Endodermal cell (in vitro differentiated cells): ENCODE measurements at regions not wholly inside any gene's neighbourhood (a gene's known extent, or its start where the extent isn't known, plus 50 kb on each side); places are given as distances from the start of the nearest gene placed in this dataset.
A peak's percentile ranks its signal among the peaks of the same experiment; 100 is the strongest.

Source experiments
- DNase-seq: peaks from one replicate; pipeline ENCODE4 v3.0.0-alpha.2; 2017
- H3K27ac ChIP-seq: 2 replicates; pipeline ENCODE4 v1.5.1; 2013; ENCODE audit warnings: mild to moderate bottlenecking, low read depth, low read length, moderate library complexity
- H3K27me3 ChIP-seq: 2 replicates; pipeline ENCODE4 v1.6.1; 2013; ENCODE audit warnings: mild to moderate bottlenecking, low read length, moderate library complexity; ENCODE audit not compliant: insufficient read depth, control insufficient read depth, poor library complexity, severe bottlenecking
- H3K36me3 ChIP-seq: 2 replicates; pipeline ENCODE4 v1.7.0; 2013; ENCODE audit warnings: mild to moderate bottlenecking, low read length, moderate library complexity; ENCODE audit not compliant: control insufficient read depth, insufficient read depth
- H3K4me1 ChIP-seq: one replicate; pipeline ENCODE4 v1.7.0; 2013; ENCODE audit warnings: low read length; ENCODE audit not compliant: control insufficient read depth, insufficient read depth
- H3K4me3 ChIP-seq: 2 replicates; pipeline ENCODE4 v1.5.1; 2013; ENCODE audit warnings: mild to moderate bottlenecking, low read length, moderate library complexity
- H3K9ac ChIP-seq: 2 replicates; pipeline ENCODE4 v1.6.1; 2013; ENCODE audit warnings: mild to moderate bottlenecking, low read length, moderate library complexity; ENCODE audit not compliant: poor library complexity, severe bottlenecking; ENCODE audit errors: extremely low read depth
- H3K9me3 ChIP-seq: 2 replicates; pipeline ENCODE4 v1.6.1; 2013; ENCODE audit warnings: mild to moderate bottlenecking, low read length, moderate library complexity; ENCODE audit not compliant: control insufficient read depth
- H3K27ac Mint-ChIP-seq: 2 replicates; pipeline ENCODE4 v1.8.0; 2020; ENCODE audit warnings: mixed read lengths
- H3K27me3 Mint-ChIP-seq: 2 replicates; pipeline ENCODE4 v1.8.0; 2021; ENCODE audit warnings: mild to moderate bottlenecking, mixed read lengths; ENCODE audit not compliant: insufficient read depth
- H3K36me3 Mint-ChIP-seq: 2 replicates; pipeline ENCODE4 v1.8.0; 2020; ENCODE audit warnings: low read depth, mixed read lengths
- H3K4me1 Mint-ChIP-seq: 2 replicates; pipeline ENCODE4 v1.8.0; 2020; ENCODE audit warnings: mixed read lengths
- H3K4me3 Mint-ChIP-seq: 2 replicates; pipeline ENCODE4 v1.8.0; 2020; ENCODE audit warnings: mild to moderate bottlenecking, moderate library complexity, mixed read lengths
- H3K9me3 Mint-ChIP-seq: 2 replicates; pipeline ENCODE4 v1.8.0; 2020; ENCODE audit warnings: mild to moderate bottlenecking, mixed read lengths
- CTCF ChIP-seq: fragments of 200-600 bp; sonication (generic); conservative IDR thresholded peaks from 2 replicates; pipeline ENCODE4 v1.5.0; 2021; ENCODE audit warnings: antibody characterized with exemption, mild to moderate bottlenecking
- WGBS, 2 experiments: methylation state at CpG; one replicate each; pipeline versions ENCODE4 v1.1.5 to v1.1.7; 2013; ENCODE audit warnings: missing lambda C conversion rate in 2 of 2, mixed read lengths in 1 of 2; ENCODE audit not compliant: insufficient coverage in 1 of 2, insufficient read length in 1 of 2; 5-methylcytosine and 5-hydroxymethylcytosine counted together

DNA sequence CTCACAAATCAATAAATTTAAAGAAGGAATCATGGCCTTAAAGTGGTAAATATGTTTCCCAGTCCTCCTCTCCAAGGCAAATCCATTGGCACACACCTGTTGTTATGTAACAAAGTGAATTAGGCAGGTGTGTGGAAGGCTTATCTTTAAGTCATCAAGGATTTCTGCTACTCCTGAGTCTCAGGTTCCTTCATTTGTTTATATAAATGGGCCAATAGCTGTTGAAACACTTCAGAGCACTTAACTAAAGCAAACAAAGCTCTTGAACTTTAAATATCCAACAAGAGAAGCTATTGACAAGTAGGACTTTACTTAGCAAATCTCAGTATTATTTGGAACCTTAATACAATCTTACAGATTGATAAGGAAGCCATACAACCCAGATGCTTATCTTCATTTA lies 99.3 kb upstream of the ESRRG start:
- Histone ChIP-seq H3K9me3 (no peaks in the 10 kb centered on the region), H3K36me3 (no peaks in the 10 kb centered on the region), H3K27me3 (no peaks in the 10 kb centered on the region), H3K4me1 (no peaks in the 10 kb centered on the region), H3K9ac (no peak overlapping the region), H3K27ac (no peak overlapping the region), H3K4me3 (no peak overlapping the region)
- Mint-ChIP-seq H3K4me3 (no peak overlapping the region), H3K36me3 (no peaks in the 10 kb centered on the region), H3K27me3 (peaks cover 25% of the 10 kb centered on the region), H3K9me3 (no peaks in the 10 kb centered on the region), H3K4me1 (peaks cover 59% of the 10 kb centered on the region), H3K27ac (no peak overlapping the region)
- no peak for TF ChIP-seq CTCF
- DNase-seq: no peak

- Mint-ChIP-seq H3K9me3 (no peaks in the 10 kb centered on the region), H3K27ac (no peak overlapping the region), H3K4me1 (peaks cover 69% of the 10 kb centered on the region), H3K4me3 (no peak overlapping the region), H3K27me3 (peaks cover 23% of the 10 kb centered on the region), H3K36me3 (no peaks in the 10 kb centered on the region)
- TF ChIP-seq CTCF: no peak
- DNase-seq: peak; percentile 61
- H3K9ac ChIP-seq: no peak overlapping the region
- H3K36me3 ChIP-seq: no peaks in the 10 kb centered on the region
- H3K27me3 ChIP-seq: no peaks in the 10 kb centered on the region
- no peak overlapping the region for H3K27ac ChIP-seq
- no peaks in the 10 kb centered on the region for H3K9me3 ChIP-seq
- peaks cover 7% of the 10 kb centered on the region for H3K4me1 ChIP-seq
- H3K4me3 ChIP-seq: no peak overlapping the region
- 29 to 53% methylated on average over 2 to 3 of the region's 3 CpGs for WGBS, 2 experiments
Observed at GRCh38 chr1:216820345-216820744, 97.1 kb upstream of the ESRRG start.

DNA sequence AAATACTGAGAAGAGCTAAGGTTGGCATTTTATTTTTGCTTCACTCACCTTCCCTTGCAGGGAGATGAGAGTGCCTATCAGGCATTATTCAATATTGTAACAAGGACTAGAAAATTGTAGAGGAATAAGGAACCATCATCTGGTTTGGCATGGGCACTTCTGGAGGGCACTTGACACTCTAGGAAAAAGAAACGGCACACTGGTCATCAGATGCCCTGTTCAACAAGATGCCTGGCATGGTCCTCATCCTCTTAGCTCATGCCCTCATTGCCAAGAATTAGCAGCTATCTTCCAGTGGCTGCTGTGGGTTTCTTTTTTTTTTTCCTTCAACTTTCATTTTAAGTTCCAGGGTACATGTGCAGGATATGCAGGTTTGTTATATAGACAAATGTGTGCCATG lies 95.1 kb upstream of the ESRRG start:
- peaks cover 56% of the 10 kb centered on the region for H3K4me1 Mint-ChIP-seq
- Histone ChIP-seq H3K27ac (no peak overlapping the region), H3K27me3 (no peaks in the 10 kb centered on the region), H3K9ac (no peak overlapping the region), H3K36me3 (no peaks in the 10 kb centered on the region), H3K4me1 (peaks cover 11% of the 10 kb centered on the region), H3K4me3 (no peak overlapping the region), H3K9me3 (no peaks in the 10 kb centered on the region)
- WGBS, 2 experiments: 88 to 100% methylated on average over 1 of the region's 1 CpG
- no peaks in the 10 kb centered on the region for H3K36me3 Mint-ChIP-seq
- no peak overlapping the region for H3K4me3 Mint-ChIP-seq
- no peak for TF ChIP-seq CTCF
- DNase-seq: no peak
- H3K9me3 Mint-ChIP-seq: no peaks in the 10 kb centered on the region
- no peak overlapping the region for H3K27ac Mint-ChIP-seq
- H3K27me3 Mint-ChIP-seq: peaks cover 7% of the 10 kb centered on the region
